ENCODE measurements at regions not wholly inside any gene's neighbourhood (a gene's known extent, or its start where the extent isn't known, plus 50 kb on each side); places are given as distances from the start of the nearest gene placed in this dataset.
A peak's percentile ranks its signal among the peaks of the same experiment; 100 is the strongest.

- Mint-ChIP-seq H3K4me3 (no peak overlapping the region), H3K27ac (no peak overlapping the region), H3K9me3 (peaks cover 0 to 8% (median 1%) of the 10 kb centered on the region in 5 donors), H3K36me3 (peaks cover 3 to 36% (median 12%) of the 10 kb centered on the region in 3 donors), H3K4me1 (peaks cover 18 to 28% (median 28%) of the 10 kb centered on the region in 3 donors), H3K27me3 (no peaks in the 10 kb centered on the region)
- no peak overlapping the region for H3K27ac ChIP-seq (ENCODE audit: low read depth, low read length)
- no peak overlapping the region for H3K4me3 ChIP-seq (ENCODE audit: low read length)
- ChIA-PET CTCF (no interaction called here), POLR2A (no interaction called here)
- H3K27me3 ChIP-seq (ENCODE audit: insufficient read depth, low read length, poor library complexity, severe bottlenecking): no peaks in the 10 kb centered on the region
- no peaks in the 10 kb centered on the region for H3K36me3 ChIP-seq (ENCODE audit: insufficient read depth, low read length)
- H3K4me1 ChIP-seq (ENCODE audit: insufficient read depth, low read length): no peaks in the 10 kb centered on the region
- DNase-seq: no peak
- no peaks in the 10 kb centered on the region for H3K9me3 ChIP-seq (ENCODE audit: low read length)
These were observed 97.8 kb upstream of the SPRY1 start for GRCh38 chr4:123298801-123299200.

- CTCF ChIA-PET: no interaction called here
- Mint-ChIP-seq H3K9me3 (peaks cover 0 to 6% (median 0%) of the 10 kb centered on the region in 5 donors), H3K4me3 (peak overlapping the region in 1 of 7 donors; percentile 5), H3K36me3 (peaks cover 3 to 32% (median 11%) of the 10 kb centered on the region in 3 donors), H3K27ac (no peak overlapping the region), H3K4me1 (peaks cover 21 to 28% (median 28%) of the 10 kb centered on the region in 3 donors), H3K27me3 (no peaks in the 10 kb centered on the region)
- no peak for DNase-seq
- no peak overlapping the region for H3K27ac ChIP-seq (ENCODE audit: low read depth, low read length)
- POLR2A ChIA-PET: no interaction called here
- H3K4me1 ChIP-seq (ENCODE audit: insufficient read depth, low read length): no peaks in the 10 kb centered on the region
- H3K36me3 ChIP-seq (ENCODE audit: insufficient read depth, low read length): no peaks in the 10 kb centered on the region
- H3K9me3 ChIP-seq (ENCODE audit: low read length): no peaks in the 10 kb centered on the region
- no peaks in the 10 kb centered on the region for H3K27me3 ChIP-seq (ENCODE audit: insufficient read depth, low read length, poor library complexity, severe bottlenecking)
- H3K4me3 ChIP-seq (ENCODE audit: low read length): no peak overlapping the region
These were observed 97.3 kb upstream of the SPRY1 start for GRCh38 chr4:123299212-123299691.

GRCh38 chr4:123300222-123301039 is 96.2 kb upstream of the SPRY1 start:
- Mint-ChIP-seq H3K27ac (peak overlapping the region in 4 of 8 donors; percentile 18 to 48 (median 32)), H3K4me3 (peak overlapping the region in 3 of 7 donors; percentile 23 to 57 (median 30))
- POLR2A ChIA-PET: no interaction called here

GRCh38 chr4:123301923-123302322 is 94.7 kb upstream of the SPRY1 start:
- no peaks in the 10 kb centered on the region for H3K36me3 ChIP-seq (ENCODE audit: insufficient read depth, low read length)
- H3K27me3 Mint-ChIP-seq: no peaks in the 10 kb centered on the region
- no peak overlapping the region for H3K4me3 ChIP-seq (ENCODE audit: low read length)
- H3K4me3 Mint-ChIP-seq: no peak overlapping the region
- DNase-seq: no peak
- no peaks in the 10 kb centered on the region for H3K4me1 ChIP-seq (ENCODE audit: insufficient read depth, low read length)
- no peak overlapping the region for H3K27ac Mint-ChIP-seq
- POLR2A ChIA-PET: no interaction called here
- H3K27me3 ChIP-seq (ENCODE audit: insufficient read depth, low read length, poor library complexity, severe bottlenecking): no peaks in the 10 kb centered on the region
- H3K36me3 Mint-ChIP-seq: peaks cover 3 to 21% (median 14%) of the 10 kb centered on the region in 3 donors
- CTCF ChIA-PET: no interaction called here
- H3K4me1 Mint-ChIP-seq: peaks cover 21 to 28% (median 28%) of the 10 kb centered on the region in 3 donors
- H3K9me3 Mint-ChIP-seq: peaks cover 0 to 2% (median 0%) of the 10 kb centered on the region in 5 donors
- no peaks in the 10 kb centered on the region for H3K9me3 ChIP-seq (ENCODE audit: low read length)
- H3K27ac ChIP-seq (ENCODE audit: low read depth, low read length): no peak overlapping the region

More at GRCh38 chr4:123300222-123301039, 96.2 kb upstream of the SPRY1 start:
- no peaks in the 10 kb centered on the region for H3K36me3 ChIP-seq (ENCODE audit: insufficient read depth, low read length)
- Mint-ChIP-seq H3K4me1 (peaks cover 21 to 28% (median 28%) of the 10 kb centered on the region in 3 donors), H3K9me3 (peaks cover 0 to 4% (median 0%) of the 10 kb centered on the region in 5 donors), H3K27me3 (no peaks in the 10 kb centered on the region), H3K36me3 (peaks cover 3 to 29% (median 9%) of the 10 kb centered on the region in 3 donors)
- no peaks in the 10 kb centered on the region for H3K27me3 ChIP-seq (ENCODE audit: insufficient read depth, low read length, poor library complexity, severe bottlenecking)
- H3K4me1 ChIP-seq (ENCODE audit: insufficient read depth, low read length): no peaks in the 10 kb centered on the region
- DNase-seq: peak in 1 of 5 donors; percentile 1
- no peaks in the 10 kb centered on the region for H3K9me3 ChIP-seq (ENCODE audit: low read length)
- CTCF ChIA-PET: no interaction called here
- no peak overlapping the region for H3K4me3 ChIP-seq (ENCODE audit: low read length)
- no peak overlapping the region for H3K27ac ChIP-seq (ENCODE audit: low read depth, low read length)

- H3K27ac Mint-ChIP-seq: peak overlapping the region in 3 of 8 donors; percentile 4 to 67 (median 51)
- no peaks in the 10 kb centered on the region for H3K9me3 Mint-ChIP-seq
- Histone ChIP-seq H3K9me3 (ENCODE audit: low read length) (no peaks in the 10 kb centered on the region), H3K4me3 (ENCODE audit: low read length) (no peak overlapping the region), H3K4me1 (ENCODE audit: insufficient read depth, low read length) (no peaks in the 10 kb centered on the region), H3K27me3 (ENCODE audit: insufficient read depth, low read length, poor library complexity, severe bottlenecking) (no peaks in the 10 kb centered on the region), H3K36me3 (ENCODE audit: insufficient read depth, low read length) (no peaks in the 10 kb centered on the region), H3K27ac (ENCODE audit: low read depth, low read length) (no peak overlapping the region)
- no peak for DNase-seq
- ChIA-PET POLR2A (no interaction called here), CTCF (interaction anchor here (1.3 kb wide), 1 partner anchor 13 kb away, joined by 3 read pairs; no protein-coding TSS in a partner anchor)
- peaks cover 2 to 32% (median 27%) of the 10 kb centered on the region in 3 donors for H3K36me3 Mint-ChIP-seq
- H3K4me1 Mint-ChIP-seq: peaks cover 11 to 13% (median 12%) of the 10 kb centered on the region in 3 donors
- H3K4me3 Mint-ChIP-seq: peak overlapping the region in 1 of 7 donors; percentile 57
- H3K27me3 Mint-ChIP-seq: no peaks in the 10 kb centered on the region
These were observed 92.2 kb upstream of the SPRY1 start for GRCh38 chr4:123304151-123304964.

GRCh38 chr4:123305736-123306135 is 90.9 kb upstream of the SPRY1 start:
- H3K27me3 Mint-ChIP-seq: no peaks in the 10 kb centered on the region
- H3K4me3 ChIP-seq (ENCODE audit: low read length): no peak overlapping the region
- peaks cover 0 to 3% (median 0%) of the 10 kb centered on the region in 3 donors for H3K4me1 Mint-ChIP-seq
- no peaks in the 10 kb centered on the region for H3K9me3 ChIP-seq (ENCODE audit: low read length)
- no peak overlapping the region for H3K27ac ChIP-seq (ENCODE audit: low read depth, low read length)
- H3K36me3 ChIP-seq (ENCODE audit: insufficient read depth, low read length): no peaks in the 10 kb centered on the region
- H3K27me3 ChIP-seq (ENCODE audit: insufficient read depth, low read length, poor library complexity, severe bottlenecking): no peaks in the 10 kb centered on the region
- H3K4me3 Mint-ChIP-seq: no peak overlapping the region
- H3K36me3 Mint-ChIP-seq: peaks cover 4 to 34% (median 27%) of the 10 kb centered on the region in 3 donors
- POLR2A ChIA-PET: no interaction called here
- DNase-seq: no peak
- no peaks in the 10 kb centered on the region for H3K9me3 Mint-ChIP-seq
- CTCF ChIA-PET: no interaction called here
- H3K27ac Mint-ChIP-seq: no peak overlapping the region
- no peaks in the 10 kb centered on the region for H3K4me1 ChIP-seq (ENCODE audit: insufficient read depth, low read length)

GRCh38 chr4:123306769-123307168 is 89.8 kb upstream of the SPRY1 start:
- Mint-ChIP-seq H3K27ac (no peak overlapping the region), H3K4me3 (no peak overlapping the region), H3K9me3 (peaks cover 0 to 1% (median 0%) of the 10 kb centered on the region in 5 donors), H3K36me3 (peaks cover 6 to 37% (median 34%) of the 10 kb centered on the region in 3 donors), H3K4me1 (peaks cover 0 to 3% (median 0%) of the 10 kb centered on the region in 3 donors), H3K27me3 (no peaks in the 10 kb centered on the region)
- CTCF ChIA-PET: interaction anchor here (0.9 kb wide), 1 partner anchor 12 kb away, joined by 3 read pairs; no protein-coding TSS in a partner anchor
- DNase-seq: no peak
- Histone ChIP-seq H3K4me3 (ENCODE audit: low read length) (no peak overlapping the region), H3K4me1 (ENCODE audit: insufficient read depth, low read length) (no peaks in the 10 kb centered on the region), H3K27me3 (ENCODE audit: insufficient read depth, low read length, poor library complexity, severe bottlenecking) (no peaks in the 10 kb centered on the region), H3K9me3 (ENCODE audit: low read length) (no peaks in the 10 kb centered on the region), H3K36me3 (ENCODE audit: insufficient read depth, low read length) (no peaks in the 10 kb centered on the region), H3K27ac (ENCODE audit: low read depth, low read length) (no peak overlapping the region)
- POLR2A ChIA-PET: no interaction called here

Measured in CD8-positive, alpha-beta memory T cell (primary cell).